Ishikawa (cell line): ENCODE measurements at regions not wholly inside any gene's neighbourhood (a gene's known extent, or its start where the extent isn't known, plus 50 kb on each side); places are given as distances from the start of the nearest gene placed in this dataset.

ENCODE experiments used
- CEBPB ChIP-seq: IDR thresholded peaks from 2 replicates; pipeline ENCODE4 v1.6.1; 2012
- CREB1 ChIP-seq: IDR thresholded peaks from 2 replicates; pipeline ENCODE4 v1.6.1; 2012; ENCODE audit warnings: low read depth
- EP300 ChIP-seq: IDR thresholded peaks from 2 replicates; pipeline ENCODE4 v1.6.1; 2012; ENCODE audit warnings: borderline replicate concordance

DNA sequence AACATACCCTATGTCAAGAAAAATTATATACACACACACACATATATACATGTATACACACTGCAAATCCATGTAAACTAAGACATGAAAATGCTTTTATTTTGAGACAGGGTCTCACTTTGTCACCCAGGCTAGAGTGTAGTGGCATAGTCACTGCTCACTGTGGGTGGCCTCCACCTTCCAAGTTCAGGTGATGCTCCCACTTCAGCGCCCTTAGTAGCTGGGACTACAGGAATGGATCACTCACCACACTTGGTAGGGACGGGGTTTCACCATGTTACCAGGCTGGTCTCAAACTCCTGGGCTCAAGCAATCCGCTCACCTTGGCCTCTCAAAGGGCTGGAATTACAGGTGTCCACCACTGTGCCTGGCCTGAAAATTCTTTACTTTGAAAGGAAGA is 617.6 kb downstream of the NYAP2 start:
- no peak for TF ChIP-seq CEBPB
- TF ChIP-seq CREB1 = no peak
- TF ChIP-seq EP300 = no peak
